ENCODE measurements at regions not wholly inside any gene's neighbourhood (a gene's known extent, or its start where the extent isn't known, plus 50 kb on each side); places are given as distances from the start of the nearest gene placed in this dataset.

GRCh38 chrX:143935601-143936000 lies 51.7 kb downstream of the UBE2NL start:
- no peak for TF ChIP-seq EZH2 (IDR thresholded peaks at IDR 0.05; ENCODE audit: borderline replicate concordance)
- no peak for TF ChIP-seq CTCF (IDR thresholded peaks at IDR 0.05; ENCODE audit: poor library complexity)
- TF ChIP-seq EZH2phosphoT487 (IDR thresholded peaks at IDR 0.05; ENCODE audit: low read depth, severe bottlenecking, unreplicated experiment) = no peak

Data from hepatocyte (in vitro differentiated cells).